T-cell (primary cell): ENCODE measurements at regions not wholly inside any gene's neighbourhood (a gene's known extent, or its start where the extent isn't known, plus 50 kb on each side); places are given as distances from the start of the nearest gene placed in this dataset.

Experiments
- ATAC-seq, 4 experiments: fragments of 200-7000 bp in 3 of 4; fragments of 150-1000 bp in 1 of 4; cut with Tn5 transposase; replicated peaks in 1 of 4; 1 replicate in 3 of 4; 2 replicates in 1 of 4; pipeline ENCODE4 v1.10.0; 2021; ENCODE audit warnings: moderate library complexity in 3 of 4, mild to moderate bottlenecking in 2 of 4, moderate number of reproducible peaks in 1 of 4
- CTCF ChIA-PET, 2 donors: fragments of 300-600 bp; sonication (Branson Sonifier 250); formaldehyde crosslinking; loops; one replicate each; lab custom pipeline; 2022; ENCODE audit warnings: antibody characterized with exemption in 2 of 2; lab: Charles Lee
- POLR2A ChIA-PET, 2 donors: fragments of 300-600 bp; sonication (Branson Sonifier 250); formaldehyde crosslinking; loops; one replicate each; lab custom pipeline; 2022; ENCODE audit warnings: antibody characterized with exemption in 2 of 2; lab: Charles Lee
- DNase-seq, 35 experiments: peaks; one replicate each; pipeline versions ENCODE4 v3.0.0 to v3.0.0-alpha.2; 2013 to 2023
- H3K27ac ChIP-seq: one replicate; pipeline ENCODE4 v1.5.1; 2013; ENCODE audit warnings: low read length
- H3K27me3 ChIP-seq, 2 experiments: replicated peaks in 1 of 2; 1 replicate in 1 of 2; 2 replicates in 1 of 2; pipeline versions ENCODE4 v1.6.1 to v1.7.0; 2013; ENCODE audit warnings: low read length in 1 of 2, mixed read lengths in 1 of 2; ENCODE audit not compliant: control insufficient read depth in 2 of 2, insufficient read depth in 2 of 2; ENCODE audit errors: extremely low read depth in 1 of 2
- H3K36me3 ChIP-seq, 2 donors: 1 replicate in 1 of 2; 2 replicates in 1 of 2; pipeline versions ENCODE4 v1.6.1 to v1.7.0; 2013; ENCODE audit warnings: low read length in 1 of 2; ENCODE audit not compliant: control insufficient read depth in 2 of 2, insufficient read depth in 1 of 2; ENCODE audit errors: extremely low read depth in 1 of 2
- H3K4me1 ChIP-seq, 2 experiments: 1 replicate in 1 of 2; 2 replicates in 1 of 2; pipeline versions ENCODE4 v1.6.1 to v1.7.0; 2013; ENCODE audit warnings: low read length in 2 of 2, mixed read lengths in 1 of 2; ENCODE audit not compliant: insufficient read depth in 2 of 2, control insufficient read depth in 1 of 2; ENCODE audit errors: extremely low read depth in 1 of 2
- H3K4me3 ChIP-seq, 2 donors: 1 replicate in 1 of 2; 2 replicates in 1 of 2; pipeline versions ENCODE4 v1.5.1 to v1.7.0; 2013; ENCODE audit warnings: mild to moderate bottlenecking in 2 of 2, low read length in 1 of 2, moderate library complexity in 1 of 2; ENCODE audit not compliant: control insufficient read depth in 1 of 2; ENCODE audit errors: extremely low read depth in 1 of 2
- H3K9me3 ChIP-seq: 2 replicates; pipeline ENCODE4 v1.7.0; 2013
- H3K27ac Mint-ChIP-seq, 2 donors: one replicate each; pipeline ENCODE4 v1.8.0; 2020 to 2021; ENCODE audit warnings: mild to moderate bottlenecking in 2 of 2, mixed read lengths in 2 of 2
- H3K27me3 Mint-ChIP-seq, 2 donors: one replicate each; pipeline ENCODE4 v1.8.0; 2021 to 2022; ENCODE audit warnings: mixed read lengths in 2 of 2
- H3K36me3 Mint-ChIP-seq: one replicate; pipeline ENCODE4 v1.8.0; 2021; ENCODE audit warnings: mixed read lengths
- H3K4me1 Mint-ChIP-seq, 3 donors: one replicate each; pipeline ENCODE4 v1.8.0; 2020 to 2022; ENCODE audit warnings: mixed read lengths in 3 of 3, mild to moderate bottlenecking in 1 of 3
- H3K4me3 Mint-ChIP-seq, 3 donors: one replicate each; pipeline ENCODE4 v1.8.0; 2020 to 2022; ENCODE audit warnings: mild to moderate bottlenecking in 3 of 3, mixed read lengths in 3 of 3, moderate library complexity in 3 of 3
- H3K9me3 Mint-ChIP-seq, 3 donors: one replicate each; pipeline ENCODE4 v1.8.0; 2020 to 2022; ENCODE audit warnings: mixed read lengths in 3 of 3
- WGBS: methylation state at CpG from one replicate; pipeline ENCODE4 v1.1.5; 2013; ENCODE audit warnings: missing lambda C conversion rate; ENCODE audit not compliant: insufficient coverage; 5-methylcytosine and 5-hydroxymethylcytosine counted together

DNA sequence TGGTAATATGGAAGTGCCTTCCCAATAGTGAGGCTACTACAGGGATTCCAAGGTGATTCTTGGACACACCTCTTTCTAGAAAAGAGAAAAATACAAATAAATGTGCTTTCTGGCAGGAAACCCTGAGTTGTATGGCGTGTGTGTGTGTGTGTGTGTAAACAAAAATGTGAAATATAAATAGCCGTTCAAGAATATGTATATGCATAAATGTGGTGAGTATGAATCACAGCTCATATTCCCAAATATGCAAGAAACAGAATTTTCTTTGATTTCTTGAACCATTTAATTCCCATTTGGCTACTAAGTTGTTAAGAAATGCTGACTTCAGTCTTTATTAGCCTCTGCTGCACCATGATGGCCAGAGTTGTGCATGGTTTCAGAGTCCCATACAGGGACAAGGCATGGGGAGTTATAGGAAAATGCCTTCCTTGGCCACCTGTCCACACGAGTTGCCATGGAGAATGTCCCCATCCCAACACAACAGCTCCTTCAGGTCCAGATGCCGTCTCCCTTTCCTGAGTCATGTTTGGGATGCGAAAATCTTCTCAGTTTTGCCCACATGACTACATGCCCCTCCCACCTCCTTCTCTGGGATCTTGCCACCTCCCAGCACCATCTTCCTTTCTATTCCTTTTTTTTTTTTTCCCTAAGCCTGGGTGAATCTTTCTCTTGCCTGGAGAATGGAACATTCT, 312.4 kb upstream of the ECI2 start:
- ChIA-PET CTCF (interaction anchor here in 1 of 2 donors (0.7 kb wide), 1 partner anchor 102 kb away, joined by 3 read pairs; no protein-coding TSS in a partner anchor), POLR2A (no interaction called here)
- peaks cover 10 to 22% of the 10 kb centered on the region in 2 donors for H3K27me3 Mint-ChIP-seq
- H3K4me3 Mint-ChIP-seq: no peak overlapping the region
- H3K9me3 Mint-ChIP-seq: peaks cover 4 to 11% (median 6%) of the 10 kb centered on the region in 3 donors
- DNase-seq: no peak
- Histone ChIP-seq H3K4me1 (no peaks in the 10 kb centered on the region), H3K9me3 (no peaks in the 10 kb centered on the region), H3K27ac (no peak overlapping the region), H3K36me3 (no peaks in the 10 kb centered on the region), H3K4me3 (no peak overlapping the region), H3K27me3 (no peaks in the 10 kb centered on the region)
- ATAC-seq: no peak
- peaks cover 3% of the 10 kb centered on the region for H3K36me3 Mint-ChIP-seq
- H3K4me1 Mint-ChIP-seq: no peaks in the 10 kb centered on the region
- no peak overlapping the region for H3K27ac Mint-ChIP-seq
- 46% methylated on average over 2 of the region's 5 CpGs for WGBS

- ChIA-PET POLR2A (no interaction called here), CTCF (no interaction called here)
- H3K27me3 Mint-ChIP-seq: peaks cover 10 to 22% of the 10 kb centered on the region in 2 donors
- no peaks in the 10 kb centered on the region for H3K27me3 ChIP-seq
- H3K4me1 ChIP-seq: no peaks in the 10 kb centered on the region
- H3K36me3 Mint-ChIP-seq: peaks cover 1% of the 10 kb centered on the region
- WGBS: no CpG with 5 or more reads among the region's 8 CpGs
- H3K4me3 ChIP-seq: no peak overlapping the region
- no peak overlapping the region for H3K4me3 Mint-ChIP-seq
- no peaks in the 10 kb centered on the region for H3K36me3 ChIP-seq
- no peak for ATAC-seq
- H3K27ac ChIP-seq: no peak overlapping the region
- H3K4me1 Mint-ChIP-seq: no peaks in the 10 kb centered on the region
- no peak for DNase-seq
- H3K9me3 Mint-ChIP-seq: peaks cover 2 to 9% (median 5%) of the 10 kb centered on the region in 3 donors
- no peak overlapping the region for H3K27ac Mint-ChIP-seq
- no peaks in the 10 kb centered on the region for H3K9me3 ChIP-seq
Observed at GRCh38 chr6:4446982-4447381, 311.6 kb upstream of the ECI2 start.

- ATAC-seq (no peak), DNase-seq (no peak)
- Mint-ChIP-seq H3K4me1 (no peaks in the 10 kb centered on the region), H3K4me3 (no peak overlapping the region), H3K27me3 (peaks cover 0 to 1% of the 10 kb centered on the region in 2 donors), H3K9me3 (no peaks in the 10 kb centered on the region), H3K27ac (no peak overlapping the region), H3K36me3 (no peaks in the 10 kb centered on the region)
- Histone ChIP-seq H3K4me1 (no peaks in the 10 kb centered on the region), H3K36me3 (no peaks in the 10 kb centered on the region), H3K9me3 (no peaks in the 10 kb centered on the region), H3K4me3 (no peak overlapping the region), H3K27ac (no peak overlapping the region), H3K27me3 (no peaks in the 10 kb centered on the region)
- ChIA-PET POLR2A (no interaction called here), CTCF (no interaction called here)
Observed at GRCh38 chr6:4441981-4442434, 306.6 kb upstream of the ECI2 start.

DNA sequence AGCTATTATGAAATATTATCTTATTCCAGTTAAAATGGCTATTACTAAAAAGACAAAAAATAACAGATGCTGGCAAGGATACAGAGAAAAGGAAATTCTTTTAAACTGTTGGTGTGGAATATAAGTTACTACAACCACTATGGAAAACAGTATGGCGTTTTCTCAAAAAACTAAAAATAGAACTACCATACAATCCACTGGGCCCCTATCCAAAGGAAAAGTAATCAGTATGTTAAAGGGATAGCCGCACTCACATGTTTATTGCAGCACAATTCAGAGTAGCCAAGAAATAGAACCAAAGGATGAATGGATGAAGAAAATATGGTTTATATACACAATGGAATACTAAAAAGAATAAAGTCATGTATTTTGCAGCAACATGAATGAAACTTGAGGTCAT, 303.8 kb upstream of the ECI2 start:
- Mint-ChIP-seq H3K36me3 (no peaks in the 10 kb centered on the region), H3K27ac (no peak overlapping the region), H3K9me3 (no peaks in the 10 kb centered on the region), H3K4me3 (no peak overlapping the region), H3K27me3 (peaks cover 3 to 5% of the 10 kb centered on the region in 2 donors), H3K4me1 (no peaks in the 10 kb centered on the region)
- H3K9me3 ChIP-seq: no peaks in the 10 kb centered on the region
- no peak overlapping the region for H3K4me3 ChIP-seq
- no peaks in the 10 kb centered on the region for H3K36me3 ChIP-seq
- H3K4me1 ChIP-seq: no peaks in the 10 kb centered on the region
- ChIA-PET POLR2A (no interaction called here), CTCF (no interaction called here)
- WGBS: no CpG with 5 or more reads among the region's 2 CpGs
- no peaks in the 10 kb centered on the region for H3K27me3 ChIP-seq
- no peak overlapping the region for H3K27ac ChIP-seq
- DNase-seq: no peak
- ATAC-seq: no peak

- H3K4me3 Mint-ChIP-seq: no peak overlapping the region
- Histone ChIP-seq H3K4me3 (no peak overlapping the region), H3K9me3 (no peaks in the 10 kb centered on the region), H3K4me1 (no peaks in the 10 kb centered on the region), H3K36me3 (no peaks in the 10 kb centered on the region), H3K27ac (no peak overlapping the region), H3K27me3 (no peaks in the 10 kb centered on the region)
- no peaks in the 10 kb centered on the region for H3K4me1 Mint-ChIP-seq
- ATAC-seq: no peak
- no peaks in the 10 kb centered on the region for H3K36me3 Mint-ChIP-seq
- DNase-seq: no peak
- H3K27me3 Mint-ChIP-seq: peaks cover 7% of the 10 kb centered on the region in 2 donors
- no peaks in the 10 kb centered on the region for H3K9me3 Mint-ChIP-seq
- ChIA-PET POLR2A (no interaction called here), CTCF (no interaction called here)
- H3K27ac Mint-ChIP-seq: no peak overlapping the region
- no CpG with 5 or more reads among the region's 1 CpG for WGBS
Observed at GRCh38 chr6:4437342-4437741, 302.0 kb upstream of the ECI2 start.

DNA sequence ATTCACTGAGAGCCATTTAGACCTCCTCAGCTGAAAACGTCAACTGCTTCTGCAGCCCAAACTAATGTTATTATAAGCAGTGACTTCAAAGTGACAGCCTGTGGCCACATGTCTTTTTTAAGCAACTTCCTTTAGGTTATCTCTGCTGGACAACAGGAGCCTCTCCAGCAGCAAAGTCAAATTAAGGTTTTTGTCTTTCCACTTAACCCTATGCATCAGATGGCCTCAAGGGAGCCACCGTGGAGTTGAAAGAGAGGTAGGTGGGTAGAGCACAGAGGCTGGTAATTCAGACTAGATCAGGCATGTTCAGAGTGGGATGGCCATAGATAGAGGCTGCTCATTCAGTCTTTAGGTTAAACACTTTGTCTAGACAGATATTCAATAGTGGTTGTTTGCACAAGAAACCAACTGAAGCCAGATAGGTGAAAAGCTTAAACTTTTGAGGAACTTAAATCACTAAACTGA, 300.6 kb upstream of the ECI2 start:
- Mint-ChIP-seq H3K36me3 (no peaks in the 10 kb centered on the region), H3K9me3 (no peaks in the 10 kb centered on the region), H3K4me1 (no peaks in the 10 kb centered on the region), H3K27me3 (peaks cover 7% of the 10 kb centered on the region in 2 donors), H3K4me3 (no peak overlapping the region), H3K27ac (no peak overlapping the region)
- no peaks in the 10 kb centered on the region for H3K36me3 ChIP-seq
- ChIA-PET CTCF (no interaction called here), POLR2A (no interaction called here)
- H3K9me3 ChIP-seq: no peaks in the 10 kb centered on the region
- no peaks in the 10 kb centered on the region for H3K4me1 ChIP-seq
- DNase-seq (no peak), ATAC-seq (no peak)
- H3K4me3 ChIP-seq: no peak overlapping the region
- no peaks in the 10 kb centered on the region for H3K27me3 ChIP-seq
- no CpG with 5 or more reads among the region's 2 CpGs for WGBS
- H3K27ac ChIP-seq: no peak overlapping the region
